OCI-LY1 (cell line): ENCODE measurements at regions not wholly inside any gene's neighbourhood (a gene's known extent, or its start where the extent isn't known, plus 50 kb on each side); places are given as distances from the start of the nearest gene placed in this dataset.

ENCODE experiments used
- CTCF ChIP-seq: fragments of 200-600 bp; sonication (generic), shearing (Covaris generic); IDR thresholded peaks from 2 replicates; pipeline ENCODE4 v1.5.1; 2017; ENCODE audit warnings: mild to moderate bottlenecking, antibody characterized with exemption, low read length, moderate library complexity, mixed read lengths
- EZH2 ChIP-seq: fragments of 200-600 bp; sonication (generic), shearing (Covaris generic); IDR thresholded peaks from 2 replicates; pipeline ENCODE4 v1.8.0; 2017; ENCODE audit warnings: borderline replicate concordance, mixed run types, mild to moderate bottlenecking, antibody characterized with exemption, low read length, moderate library complexity, mixed read lengths

GRCh38 chr21:26394341-26394740 lies 178.7 kb downstream of the CYYR1 start:
- TF ChIP-seq CTCF: no peak
- TF ChIP-seq EZH2: no peak
